NCI-H1417 (cell line): ENCODE measurements at regions not wholly inside any gene's neighbourhood (a gene's known extent, or its start where the extent isn't known, plus 50 kb on each side); places are given as distances from the start of the nearest gene placed in this dataset.
"Not testable (repeated sequence)": the region's sequence is repeated elsewhere in the genome, so short reads cannot be mapped to it uniquely, and the experiment has no call there.

Source experiments
- DNase-seq, 3 experiments: peaks; one replicate each; lab custom pipeline; 2025; lab: John Stamatoyannopoulos, UW

DNA sequence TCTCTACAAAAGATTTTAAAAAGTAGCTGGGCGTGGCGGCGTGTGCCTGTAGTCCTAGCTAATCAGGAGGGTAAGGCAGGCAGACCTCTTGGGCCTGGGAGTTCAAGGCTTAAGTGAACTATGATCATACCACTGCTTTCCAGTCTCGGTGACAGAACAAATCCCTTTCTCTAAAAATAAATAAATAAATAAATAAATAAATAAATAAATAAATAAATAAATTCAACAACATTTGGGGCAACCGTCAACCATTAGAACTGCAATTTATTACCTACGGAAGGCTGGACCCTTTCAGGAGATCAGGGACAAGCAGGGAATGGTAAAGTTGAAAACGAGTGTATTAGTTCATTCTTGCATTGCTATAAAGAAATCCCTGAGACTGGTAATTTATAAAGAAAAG, 136.2 kb upstream of the USP9X start:
- DNase-seq: no peak

DNA sequence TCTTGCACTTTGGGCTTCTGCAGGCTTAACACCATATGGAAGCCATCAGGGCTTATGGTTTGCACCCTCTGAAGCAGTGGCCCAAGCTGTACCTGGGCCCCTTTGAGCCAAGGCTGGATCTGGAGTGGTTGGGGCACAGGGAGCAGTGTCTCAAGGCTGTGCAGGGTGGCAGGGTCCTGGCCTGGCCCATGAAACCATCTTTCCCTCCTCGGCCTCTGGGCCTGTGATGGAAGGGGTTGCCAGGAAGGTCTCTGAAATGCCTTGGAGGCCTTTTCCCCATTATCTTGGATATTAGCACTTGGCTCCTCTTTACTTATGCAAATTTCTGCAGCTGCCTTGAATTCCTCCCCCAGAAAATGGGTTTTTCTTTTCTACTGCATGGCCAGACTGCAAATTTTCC, 134.7 kb upstream of the USP9X start:
- DNase-seq: no peak

DNA sequence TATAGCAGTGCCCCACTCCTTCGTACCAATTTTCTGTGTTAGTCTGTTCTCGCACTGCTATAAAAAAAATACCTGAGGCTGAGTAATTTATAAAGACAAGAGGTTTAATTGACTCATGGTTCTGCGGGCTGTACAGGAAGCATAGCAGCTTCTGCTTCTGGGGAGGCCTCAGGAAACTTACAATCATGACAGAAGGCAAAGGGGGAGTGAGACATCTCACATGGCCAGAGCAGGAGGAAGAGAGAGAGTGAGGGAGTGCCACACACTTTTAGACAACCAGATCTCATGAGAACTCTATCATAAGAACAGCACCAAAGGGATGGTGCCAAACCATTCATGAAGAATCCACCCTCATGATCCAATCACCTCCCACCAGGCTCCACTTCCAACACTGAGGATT, 133.8 kb upstream of the USP9X start:
- not testable (repeated sequence) for DNase-seq

DNA sequence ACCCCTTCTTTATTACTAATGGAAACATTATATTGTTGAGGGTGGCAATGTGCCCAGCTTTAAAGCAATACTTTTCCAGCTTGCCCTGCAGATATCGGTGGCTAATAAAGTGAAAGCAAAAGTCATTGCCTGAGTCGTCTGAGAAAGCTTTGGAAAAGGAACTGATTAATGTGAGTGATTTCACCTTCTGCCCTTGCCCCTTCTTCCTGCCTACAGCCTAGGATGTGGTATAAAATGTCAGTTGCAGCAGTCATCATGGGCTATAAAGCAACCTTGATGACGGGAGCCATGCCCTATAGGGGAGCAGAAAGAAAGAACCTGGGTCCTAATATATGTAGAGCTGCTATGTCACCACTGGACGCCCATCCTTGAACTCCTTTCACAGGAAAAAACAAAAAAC, 132.4 kb upstream of the USP9X start:
- DNase-seq: no peak

DNA sequence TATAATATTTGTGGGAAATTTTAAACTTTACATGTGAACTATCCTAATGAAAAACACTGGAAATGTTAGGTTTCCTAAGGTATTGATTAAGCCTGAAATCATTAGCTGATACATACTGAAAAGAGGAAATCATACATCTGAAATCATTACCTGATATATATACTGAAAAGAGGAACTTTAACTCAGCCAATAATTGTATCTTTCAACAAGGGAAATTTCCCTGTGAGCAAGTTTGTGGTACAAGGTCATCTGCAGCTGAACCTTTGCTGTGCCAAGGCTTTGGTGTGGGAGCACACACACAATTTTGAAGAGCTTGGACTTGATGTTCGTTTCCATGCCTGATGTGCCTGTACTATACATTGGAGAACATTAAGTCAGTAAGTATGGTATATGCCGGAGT, 131.9 kb upstream of the USP9X start:
- DNase-seq: no peak

DNA sequence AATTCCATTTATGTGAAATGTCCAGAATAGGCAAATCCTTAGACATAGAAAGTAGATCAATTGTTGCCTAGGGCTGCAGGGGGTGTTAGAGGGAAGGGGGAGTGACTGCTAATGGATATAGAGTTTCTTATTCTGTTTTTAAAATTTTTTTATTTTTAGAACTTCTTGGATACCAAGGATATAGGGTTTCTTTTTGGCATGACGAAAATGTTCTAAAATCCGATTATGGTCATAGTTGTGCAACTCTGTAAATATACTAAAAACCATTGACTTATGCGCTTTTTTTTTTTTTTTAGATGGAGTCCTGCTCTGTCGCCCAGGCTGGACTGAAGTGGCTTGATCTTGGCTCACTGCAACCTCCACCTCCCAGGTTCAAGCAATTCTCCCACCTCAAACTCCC, 125.2 kb upstream of the USP9X start:
- no peak for DNase-seq

DNA sequence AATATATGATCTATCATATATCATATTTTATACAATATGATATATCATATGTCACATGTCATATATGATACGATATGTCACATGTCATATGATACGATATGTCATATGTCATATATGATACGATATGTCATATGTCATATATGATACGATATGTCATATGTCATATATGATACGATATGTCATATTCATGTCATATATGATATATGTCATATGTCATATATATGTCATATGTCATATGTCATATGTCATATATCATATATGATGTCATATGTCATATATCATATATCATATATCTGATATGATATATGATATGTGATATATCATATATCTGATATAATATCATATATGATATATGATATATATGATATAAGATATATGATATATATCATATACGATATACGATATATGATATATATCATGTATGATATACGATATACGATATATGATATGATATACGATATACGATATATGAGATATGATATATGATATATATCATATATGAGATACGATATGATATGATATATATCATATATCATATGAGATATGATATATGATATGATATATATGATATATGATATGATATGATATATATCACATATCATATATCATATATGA, 122.3 kb upstream of the USP9X start:
- no peak for DNase-seq

DNA sequence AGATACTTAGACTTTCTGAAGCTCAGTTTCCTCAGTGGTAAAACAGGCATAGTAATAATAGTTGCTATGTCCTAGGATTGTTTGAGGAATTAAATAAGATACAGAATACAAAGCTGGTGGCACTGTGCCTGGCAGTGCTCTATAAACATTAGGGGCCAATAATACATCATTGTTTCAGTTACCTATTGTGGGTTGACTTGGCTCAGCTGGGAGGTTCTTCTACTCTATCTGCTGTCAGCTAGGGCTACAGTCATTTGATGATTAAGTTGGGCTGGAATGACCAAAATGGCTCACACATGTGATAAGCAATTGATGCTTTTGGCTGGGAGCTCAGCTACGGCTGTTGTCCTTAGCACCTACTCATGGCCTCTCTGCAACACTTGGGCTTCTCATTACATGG, 121.2 kb upstream of the USP9X start:
- DNase-seq: no peak

DNA sequence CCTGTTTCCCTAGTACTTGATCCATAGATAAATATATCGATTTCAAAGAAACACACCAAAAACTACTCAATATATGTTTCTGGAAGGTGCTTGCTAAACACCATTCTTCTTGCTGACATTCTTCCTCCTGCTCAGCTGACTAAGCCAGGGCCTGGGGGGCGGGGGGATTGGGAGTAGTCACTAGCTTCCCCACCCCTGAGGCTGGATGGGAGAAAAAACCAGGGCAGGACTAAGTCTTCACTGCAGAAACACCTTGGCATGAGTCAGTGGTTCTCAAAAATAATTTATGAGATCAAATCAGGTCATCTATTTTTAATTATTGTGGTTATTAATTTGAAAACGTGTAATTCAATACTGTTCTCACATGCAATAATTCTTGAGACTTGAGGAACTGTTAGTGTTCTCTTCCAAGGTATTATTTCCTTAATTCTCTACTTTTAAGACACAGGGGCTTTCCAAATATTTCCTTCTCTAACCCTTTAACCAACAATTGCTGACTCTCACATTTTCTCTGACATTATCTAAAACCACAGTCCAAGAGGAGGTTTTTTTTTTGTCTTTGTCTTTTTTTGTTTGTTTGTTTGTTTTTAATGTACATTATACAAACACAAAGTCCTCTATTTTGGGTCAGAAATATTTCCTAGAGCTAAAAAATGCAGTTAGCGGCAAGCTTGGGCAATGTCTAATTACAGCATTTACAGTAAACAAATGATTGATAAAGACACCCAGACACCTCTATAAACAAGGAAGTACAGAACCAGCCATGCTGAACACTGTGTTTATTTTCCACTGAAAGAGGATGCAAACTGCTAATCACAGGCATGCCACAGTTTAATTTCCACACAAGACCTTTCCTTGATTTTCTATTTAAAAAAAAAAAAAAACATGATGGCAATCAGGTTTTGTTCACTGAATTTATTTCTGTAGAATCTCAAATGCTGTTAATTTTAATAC, 120.3 kb upstream of the USP9X start:
- no peak for DNase-seq

DNA sequence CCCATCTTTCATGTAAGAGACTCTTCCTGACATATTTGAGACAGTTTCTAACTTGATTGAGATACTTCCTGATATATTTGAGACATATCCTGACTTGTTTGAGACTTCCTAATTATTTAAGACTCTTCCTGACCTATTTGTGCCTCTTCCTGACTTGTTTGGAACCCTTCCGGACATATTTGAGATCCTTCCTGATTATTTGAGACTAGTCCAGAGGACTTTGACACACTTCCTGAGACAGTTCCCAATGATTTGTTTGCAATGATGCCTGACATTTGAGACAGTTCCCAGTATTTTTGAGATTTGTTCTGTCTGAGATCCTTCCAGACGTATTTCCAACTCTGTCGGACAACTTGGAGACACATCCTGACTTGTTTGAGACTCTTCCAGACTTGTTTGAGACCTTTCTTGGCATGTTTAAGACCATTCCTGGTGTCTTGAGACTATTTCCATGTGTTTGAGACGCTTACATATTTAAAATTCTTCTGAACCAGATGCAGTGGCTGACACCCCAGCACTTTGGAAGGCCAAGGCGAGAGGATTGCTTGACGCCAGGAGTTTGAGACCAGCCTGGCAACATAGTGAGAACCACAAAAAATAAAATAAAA, 118.9 kb upstream of the USP9X start:
- DNase-seq: no peak

DNA sequence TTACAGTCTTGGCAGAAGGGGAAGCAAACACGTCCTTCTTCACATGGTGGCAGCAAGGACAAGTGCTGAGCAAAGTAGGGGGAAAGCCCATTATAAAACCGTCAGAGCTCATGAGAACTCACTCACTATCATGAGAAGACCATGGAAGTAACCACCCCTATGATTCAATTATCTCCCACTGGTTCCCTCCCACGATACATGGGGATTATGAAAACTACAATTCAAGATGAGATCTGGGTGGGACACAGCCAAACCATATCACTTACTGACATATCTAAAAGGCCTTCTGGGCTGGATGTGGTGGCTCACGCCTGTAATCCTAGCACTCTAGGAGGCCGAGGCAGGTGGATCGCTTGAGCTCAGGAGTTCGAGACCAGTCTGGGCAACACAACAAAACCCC, 117.1 kb upstream of the USP9X start:
- DNase-seq: no peak

DNA sequence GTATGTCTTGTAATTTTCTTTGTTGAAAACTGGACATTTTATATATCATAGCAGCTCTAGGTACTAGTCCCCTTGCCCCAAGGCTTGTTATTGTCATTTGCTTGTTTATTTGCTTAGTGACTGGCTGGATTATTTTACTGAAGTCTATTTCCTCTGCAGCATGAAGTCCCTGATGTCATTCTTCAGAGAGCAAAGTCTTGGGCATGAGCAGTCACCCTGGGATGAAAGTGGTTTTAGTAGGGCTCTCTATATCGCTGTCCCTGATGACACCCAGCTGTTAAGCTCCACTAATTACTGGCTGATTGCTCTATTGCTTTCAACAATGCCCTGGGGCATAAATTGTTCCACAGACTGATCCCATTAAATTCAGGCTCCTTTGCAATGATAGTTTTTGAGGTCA, 113.5 kb upstream of the USP9X start:
- peak in 2 of 3 experiments; percentile 40 to 80 for DNase-seq

DNA sequence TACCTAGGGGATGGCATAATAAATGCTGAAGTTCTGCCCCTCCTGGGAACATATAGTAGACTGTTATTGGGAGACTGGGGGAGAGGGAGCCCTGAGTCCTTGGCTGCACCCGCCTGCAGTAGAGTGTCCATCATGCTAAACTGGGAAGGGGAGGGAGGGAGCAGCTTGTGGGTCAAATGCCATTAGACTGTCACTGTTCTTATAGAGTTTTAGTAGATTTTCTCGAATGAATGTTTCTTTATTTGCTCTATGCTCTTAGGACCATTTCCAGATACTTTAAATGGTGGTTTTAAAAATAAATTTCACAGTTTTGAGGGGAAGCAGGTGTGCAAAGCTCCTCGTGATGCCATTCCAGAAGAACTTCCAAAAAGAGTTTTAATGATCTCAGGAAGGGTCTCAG, 111.6 kb upstream of the USP9X start:
- no peak for DNase-seq

DNA sequence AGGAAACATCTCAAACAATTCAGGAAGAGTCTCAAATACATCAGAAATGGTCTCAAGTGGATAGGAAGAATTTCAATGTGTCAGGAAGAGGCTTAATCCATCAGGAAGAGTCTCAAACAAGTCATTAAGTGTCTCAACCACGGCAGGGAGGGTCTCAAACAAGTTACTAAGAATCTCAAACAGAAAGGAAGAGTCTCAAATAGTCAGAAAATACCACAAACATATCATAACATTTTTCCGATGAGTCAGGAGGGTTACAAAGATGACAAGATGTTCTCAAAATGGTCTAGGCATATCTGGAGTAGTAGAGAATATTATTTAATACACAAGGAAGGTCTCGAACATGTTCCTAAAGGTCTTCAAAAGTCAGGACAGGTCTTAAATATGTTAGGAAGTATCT, 109.3 kb upstream of the USP9X start:
- DNase-seq: no peak

DNA sequence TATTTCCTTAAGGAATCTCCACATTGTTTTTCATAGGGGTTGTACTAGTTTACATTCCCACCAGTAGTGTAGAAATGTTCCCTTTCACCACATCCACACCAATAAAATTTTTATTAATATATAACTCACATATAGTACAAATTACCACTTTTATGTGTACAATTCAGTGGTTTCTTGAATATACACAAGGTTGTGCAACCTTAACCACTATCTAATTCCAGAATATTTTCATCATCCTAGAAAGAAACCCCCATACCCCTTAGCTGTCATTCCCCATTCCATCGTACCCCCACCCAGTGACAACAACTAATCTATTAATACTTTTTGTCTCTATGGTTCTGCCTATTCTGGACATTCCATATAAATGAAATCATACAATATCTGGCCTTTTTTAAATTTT, 108.3 kb upstream of the USP9X start:
- no peak for DNase-seq

DNA sequence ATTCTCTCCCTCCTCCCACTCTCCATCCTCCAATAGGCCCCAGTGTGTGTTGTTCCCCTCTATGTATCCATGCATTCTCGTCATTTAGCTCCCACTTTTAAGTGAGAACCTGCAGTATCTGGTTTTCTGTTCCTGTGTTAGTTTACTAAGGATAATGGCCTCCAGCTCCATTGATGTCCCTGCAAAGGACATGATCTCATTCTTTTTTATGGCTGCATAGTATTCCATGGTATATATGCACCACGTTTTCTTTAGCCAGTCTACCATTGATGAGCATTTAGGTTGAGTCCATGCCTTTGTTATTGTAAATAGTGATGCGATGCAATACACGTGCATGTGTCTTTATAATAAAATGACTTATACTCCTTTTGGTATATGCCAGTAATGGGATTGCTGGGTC, 100.3 kb upstream of the USP9X start:
- no peak for DNase-seq

DNA sequence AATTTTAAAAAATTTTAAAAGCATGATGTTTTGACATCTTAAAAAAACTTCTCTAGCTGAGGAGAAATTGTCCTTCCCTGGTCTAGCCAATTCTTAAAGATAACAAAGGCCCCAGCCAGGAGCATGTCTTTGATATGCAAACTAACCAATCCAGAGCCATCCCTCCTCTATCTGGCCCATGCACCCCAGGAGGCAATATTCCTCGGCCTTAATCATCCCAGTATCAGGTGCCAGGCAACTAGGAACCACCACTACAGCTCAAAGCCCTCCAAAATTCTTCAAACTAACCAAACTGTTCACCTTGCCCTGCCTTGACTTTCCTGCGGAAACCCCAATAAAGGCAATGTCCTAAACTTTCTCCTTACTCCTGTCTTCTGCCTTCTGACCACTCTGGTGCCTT, 97.8 kb upstream of the USP9X start:
- no peak for DNase-seq

DNA sequence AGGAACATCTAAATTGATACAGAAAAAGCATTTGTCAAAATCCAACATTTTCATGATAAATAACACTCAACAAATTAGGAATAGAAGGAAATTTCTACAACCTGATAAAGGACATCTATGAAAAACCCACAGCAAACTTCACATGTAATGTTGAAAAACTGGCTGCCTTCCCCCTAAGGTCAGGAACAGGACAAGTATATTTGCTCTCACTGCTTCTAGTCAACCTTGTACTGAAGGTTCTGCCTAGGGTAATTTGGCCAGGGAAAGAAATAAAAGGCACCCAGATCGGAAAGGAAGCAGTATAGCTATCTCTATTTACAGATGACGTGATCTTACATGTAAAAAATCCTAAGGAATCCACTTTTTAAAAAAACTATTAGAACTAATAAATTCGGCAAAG, 97.1 kb upstream of the USP9X start:
- no peak for DNase-seq

DNA sequence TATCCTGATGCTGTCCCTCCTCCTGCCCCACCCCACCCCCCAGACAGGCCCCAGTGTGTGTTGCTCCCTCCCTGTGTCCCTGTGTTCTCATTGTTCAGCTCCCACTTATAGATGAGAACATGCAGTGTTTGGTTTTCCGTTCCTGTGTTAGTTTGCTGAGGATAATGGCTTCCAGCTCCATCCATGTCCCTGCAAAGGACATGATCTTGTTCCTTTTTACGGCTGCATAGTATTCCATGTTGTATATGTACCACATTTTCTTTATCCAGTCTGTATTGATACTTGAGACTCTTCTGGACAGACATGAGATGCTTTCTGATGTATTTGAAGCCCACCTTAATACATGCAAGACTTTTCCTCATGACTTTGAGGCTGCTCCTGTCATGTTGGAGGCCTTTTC, 91.8 kb upstream of the USP9X start:
- not testable (repeated sequence) for DNase-seq

DNA sequence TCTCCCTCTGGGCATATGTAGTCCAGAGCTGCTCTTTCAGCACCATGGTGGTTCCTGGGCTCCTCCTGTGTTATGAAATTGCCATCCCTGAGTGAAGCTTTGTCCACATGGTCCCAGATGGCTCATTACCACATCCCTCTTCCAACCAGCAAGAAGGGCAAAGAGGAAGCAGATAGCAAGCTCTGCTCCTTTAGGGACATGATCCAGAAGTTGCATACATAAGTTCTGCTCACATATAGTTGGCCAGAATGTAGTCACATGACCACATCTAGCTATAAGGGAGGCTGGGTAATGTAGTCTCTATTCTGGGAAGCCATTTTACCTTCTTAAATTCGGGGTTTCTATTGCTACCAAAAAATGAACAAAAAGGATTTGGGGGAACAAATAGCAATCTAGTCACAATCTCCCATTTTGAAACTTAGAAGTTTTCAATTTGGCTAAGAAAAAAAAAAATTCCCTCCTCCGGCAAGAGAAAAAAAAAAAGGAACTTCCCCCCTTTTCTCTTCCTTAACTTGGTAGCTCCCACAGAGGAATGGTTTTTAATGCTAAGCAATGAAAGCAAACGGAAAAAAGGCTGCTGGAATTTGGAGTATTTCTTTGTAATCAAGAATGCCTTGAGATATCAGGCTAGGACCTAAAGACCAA, 88.2 kb upstream of the USP9X start:
- no peak for DNase-seq

DNA sequence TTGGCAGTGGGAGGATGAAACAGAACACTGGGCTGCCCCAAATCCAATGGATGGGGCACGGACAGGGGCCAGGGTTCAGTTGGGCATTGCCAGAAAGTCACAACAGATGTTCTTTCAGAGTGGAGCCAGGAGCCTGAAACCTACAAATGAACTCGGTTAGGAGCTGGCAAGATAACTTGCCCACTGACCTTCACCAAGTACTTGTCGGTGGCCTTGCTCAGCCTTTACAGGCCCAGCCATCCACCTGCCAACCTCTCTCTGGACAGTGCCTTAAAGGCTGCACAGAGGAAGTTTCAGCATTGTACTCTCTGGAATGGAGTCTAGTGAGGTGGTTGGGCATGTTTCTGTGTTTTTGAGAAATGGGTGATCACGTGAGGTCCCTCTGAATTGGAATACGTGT, 87.1 kb upstream of the USP9X start:
- DNase-seq: no peak

DNA sequence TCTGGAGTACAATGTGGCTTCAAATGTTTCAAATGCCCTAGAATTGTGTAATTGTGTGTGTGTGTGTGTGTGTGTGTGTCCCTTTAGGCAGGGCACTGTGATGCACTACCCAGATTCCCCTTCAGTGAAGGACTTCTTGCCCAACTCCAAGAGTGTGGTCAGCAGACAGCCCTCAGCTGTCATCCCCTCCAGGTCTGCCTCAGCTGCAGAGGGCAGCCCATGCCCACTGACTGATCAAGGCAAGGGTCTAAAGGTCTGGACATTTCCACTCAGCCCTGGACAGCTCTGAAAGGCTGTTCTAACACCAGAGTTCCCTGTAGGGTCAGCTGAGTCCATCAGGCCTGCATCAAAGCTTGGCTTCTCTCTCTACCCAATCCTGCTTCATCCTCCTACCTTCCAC, 83.9 kb upstream of the USP9X start:
- DNase-seq: no peak

DNA sequence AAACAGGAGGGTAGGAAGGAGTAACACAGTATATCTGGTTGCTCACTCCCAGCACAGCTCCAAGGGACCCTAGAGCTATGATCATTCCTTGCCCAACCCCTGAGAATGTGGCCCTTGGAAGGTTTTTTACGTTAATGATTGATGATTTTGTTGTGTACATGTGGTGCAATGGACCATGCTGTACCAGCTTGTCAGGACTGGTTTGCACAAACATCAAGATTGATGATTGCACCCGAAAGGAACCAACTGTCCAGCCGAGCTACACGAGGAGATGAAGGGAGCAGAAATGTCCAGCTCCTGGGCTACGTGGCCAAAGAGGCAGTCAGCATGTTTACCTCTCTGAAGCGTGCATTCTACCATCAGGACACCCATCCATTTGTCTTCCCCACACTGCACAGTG, 83.2 kb upstream of the USP9X start:
- no peak for DNase-seq
